Dendritic cell treated with granulocyte-macrophage colony-stimulating factor and Interleukin-4, amounts not matched to agents 40 ng/mL and 50 ng/mL, for 4 days (primary cell): ENCODE measurements at regions not wholly inside any gene's neighbourhood (a gene's known extent, or its start where the extent isn't known, plus 50 kb on each side); places are given as distances from the start of the nearest gene placed in this dataset.

ENCODE experiments used
- H3K27ac Mint-ChIP-seq: one replicate; pipeline ENCODE4 v1.8.0; 2022; ENCODE audit warnings: mild to moderate bottlenecking, mixed read lengths
- H3K27me3 Mint-ChIP-seq: one replicate; pipeline ENCODE4 v1.8.0; 2022; ENCODE audit warnings: mild to moderate bottlenecking, mixed read lengths
- H3K36me3 Mint-ChIP-seq: one replicate; pipeline ENCODE4 v1.8.0; 2022; ENCODE audit warnings: low read depth, mixed read lengths
- H3K4me1 Mint-ChIP-seq: one replicate; pipeline ENCODE4 v1.8.0; 2022; ENCODE audit warnings: low read depth, mixed read lengths
- H3K4me3 Mint-ChIP-seq: one replicate; pipeline ENCODE4 v1.8.0; 2022; ENCODE audit warnings: mild to moderate bottlenecking, moderate library complexity, mixed read lengths
- H3K9me3 Mint-ChIP-seq: one replicate; pipeline ENCODE4 v1.8.0; 2022; ENCODE audit warnings: mixed read lengths
- intact Hi-C: fragments of 100-400 bp; cut with micrococcal nuclease; formaldehyde crosslinking; loops from one replicate; pipeline ENCODE4 v1.15.0; 2022

DNA sequence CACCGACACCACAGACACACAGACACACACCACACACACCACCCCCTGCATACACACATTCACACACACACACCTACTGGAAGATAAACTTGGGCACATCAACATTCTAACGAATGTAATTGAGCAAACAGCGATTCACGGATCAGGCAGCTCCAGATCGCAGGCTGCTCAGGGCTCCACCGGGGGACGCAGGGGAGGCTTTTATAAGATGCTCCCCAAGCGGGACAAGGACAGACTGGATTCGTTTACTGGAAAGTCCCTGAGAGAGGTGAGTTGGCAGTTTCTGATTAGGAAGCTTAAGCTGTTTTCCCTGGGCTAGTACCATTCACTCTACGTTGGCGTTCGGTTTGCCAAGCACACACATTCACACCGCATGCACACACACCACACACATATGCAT is 281.3 kb downstream of the IRF8 start:
- no peak overlapping the region for H3K4me3 Mint-ChIP-seq
- H3K9me3 Mint-ChIP-seq, result no peaks in the 10 kb centered on the region
- H3K27me3 Mint-ChIP-seq, result peaks cover 2% of the 10 kb centered on the region
- H3K36me3 Mint-ChIP-seq, result no peaks in the 10 kb centered on the region
- no peak overlapping the region for H3K27ac Mint-ChIP-seq
- intact Hi-C loops, result no loop called here
- H3K4me1 Mint-ChIP-seq, result no peaks in the 10 kb centered on the region

GRCh38 chr16:86180780-86181179 is 281.8 kb downstream of the IRF8 start:
- H3K27ac Mint-ChIP-seq, result no peak overlapping the region
- intact Hi-C loops, result no loop called here
- no peaks in the 10 kb centered on the region for H3K36me3 Mint-ChIP-seq
- peaks cover 3% of the 10 kb centered on the region for H3K27me3 Mint-ChIP-seq
- no peak overlapping the region for H3K4me3 Mint-ChIP-seq
- H3K9me3 Mint-ChIP-seq, result no peaks in the 10 kb centered on the region
- H3K4me1 Mint-ChIP-seq, result no peaks in the 10 kb centered on the region

DNA sequence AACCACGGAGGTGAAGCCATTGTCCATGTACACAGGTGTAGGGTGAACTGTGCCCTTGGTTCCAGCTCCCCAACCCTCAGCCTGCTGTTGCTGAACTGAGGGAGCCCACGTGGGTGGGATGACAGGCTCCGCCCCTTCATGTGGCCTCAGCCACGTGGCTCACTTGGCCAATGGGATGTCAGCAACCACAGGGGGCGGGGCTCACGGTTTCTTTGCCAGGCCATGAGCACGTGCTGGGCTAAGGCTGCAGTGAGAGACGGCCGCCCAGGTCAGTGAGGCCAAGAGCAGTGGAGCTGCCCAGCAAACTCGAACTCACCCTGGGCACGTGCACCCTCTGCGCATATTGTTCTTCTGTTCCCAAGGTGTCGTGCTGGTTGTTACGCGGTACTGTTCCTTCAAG is 282.6 kb downstream of the IRF8 start:
- intact Hi-C loops, result no loop called here
- Mint-ChIP-seq H3K9me3 (no peaks in the 10 kb centered on the region), H3K27me3 (peaks cover 5% of the 10 kb centered on the region), H3K4me3 (no peak overlapping the region), H3K27ac (no peak overlapping the region), H3K4me1 (no peaks in the 10 kb centered on the region), H3K36me3 (no peaks in the 10 kb centered on the region)

GRCh38 chr16:86184185-86184584 is 285.2 kb downstream of the IRF8 start:
- no peak overlapping the region for H3K27ac Mint-ChIP-seq
- no peaks in the 10 kb centered on the region for H3K4me1 Mint-ChIP-seq
- no peaks in the 10 kb centered on the region for H3K36me3 Mint-ChIP-seq
- H3K9me3 Mint-ChIP-seq, result no peaks in the 10 kb centered on the region
- H3K4me3 Mint-ChIP-seq, result no peak overlapping the region
- intact Hi-C loops, result no loop called here
- H3K27me3 Mint-ChIP-seq, result peaks cover 6% of the 10 kb centered on the region

DNA sequence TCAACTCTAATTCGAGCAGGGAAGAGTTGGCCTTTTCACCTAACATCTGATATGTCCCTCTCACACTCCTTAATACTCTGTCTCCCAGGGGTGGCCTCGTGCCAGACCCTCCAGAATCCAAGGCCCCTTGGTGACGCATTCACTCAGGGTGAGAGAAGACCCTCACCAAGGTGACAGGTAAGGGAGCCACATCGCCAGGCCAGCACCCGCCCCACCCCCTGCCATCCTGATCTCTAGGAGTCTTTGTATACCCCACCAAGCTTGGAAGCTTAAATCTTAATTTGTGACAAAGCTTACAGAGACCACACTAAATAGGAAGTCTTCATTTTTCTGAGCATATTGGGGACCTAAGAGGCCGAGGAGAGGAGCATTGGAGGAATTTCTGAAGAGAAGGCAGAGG is 286.1 kb downstream of the IRF8 start:
- Mint-ChIP-seq H3K4me1 (no peaks in the 10 kb centered on the region), H3K27ac (no peak overlapping the region), H3K9me3 (no peaks in the 10 kb centered on the region), H3K4me3 (no peak overlapping the region), H3K36me3 (no peaks in the 10 kb centered on the region), H3K27me3 (peaks cover 7% of the 10 kb centered on the region)
- intact Hi-C loops, result no loop called here

- Mint-ChIP-seq H3K27ac (no peak overlapping the region), H3K36me3 (no peaks in the 10 kb centered on the region), H3K27me3 (peaks cover 16% of the 10 kb centered on the region), H3K4me3 (no peak overlapping the region), H3K4me1 (no peaks in the 10 kb centered on the region), H3K9me3 (no peaks in the 10 kb centered on the region)
- intact Hi-C loops, result no loop called here
Measured at GRCh38 chr16:86186313-86186712, 287.4 kb downstream of the IRF8 start.

- Mint-ChIP-seq H3K27ac (no peak overlapping the region), H3K36me3 (no peaks in the 10 kb centered on the region), H3K4me1 (no peaks in the 10 kb centered on the region), H3K4me3 (no peak overlapping the region), H3K27me3 (peaks cover 42% of the 10 kb centered on the region), H3K9me3 (no peaks in the 10 kb centered on the region)
- intact Hi-C loops, result no loop called here
Measured at GRCh38 chr16:86189934-86190333, 291.0 kb downstream of the IRF8 start.

- Mint-ChIP-seq H3K4me3 (no peak overlapping the region), H3K9me3 (no peaks in the 10 kb centered on the region), H3K27ac (no peak overlapping the region), H3K36me3 (no peaks in the 10 kb centered on the region), H3K4me1 (no peaks in the 10 kb centered on the region), H3K27me3 (peaks cover 50% of the 10 kb centered on the region)
- intact Hi-C loops, result no loop called here
Measured at GRCh38 chr16:86191663-86192062, 292.7 kb downstream of the IRF8 start.

DNA sequence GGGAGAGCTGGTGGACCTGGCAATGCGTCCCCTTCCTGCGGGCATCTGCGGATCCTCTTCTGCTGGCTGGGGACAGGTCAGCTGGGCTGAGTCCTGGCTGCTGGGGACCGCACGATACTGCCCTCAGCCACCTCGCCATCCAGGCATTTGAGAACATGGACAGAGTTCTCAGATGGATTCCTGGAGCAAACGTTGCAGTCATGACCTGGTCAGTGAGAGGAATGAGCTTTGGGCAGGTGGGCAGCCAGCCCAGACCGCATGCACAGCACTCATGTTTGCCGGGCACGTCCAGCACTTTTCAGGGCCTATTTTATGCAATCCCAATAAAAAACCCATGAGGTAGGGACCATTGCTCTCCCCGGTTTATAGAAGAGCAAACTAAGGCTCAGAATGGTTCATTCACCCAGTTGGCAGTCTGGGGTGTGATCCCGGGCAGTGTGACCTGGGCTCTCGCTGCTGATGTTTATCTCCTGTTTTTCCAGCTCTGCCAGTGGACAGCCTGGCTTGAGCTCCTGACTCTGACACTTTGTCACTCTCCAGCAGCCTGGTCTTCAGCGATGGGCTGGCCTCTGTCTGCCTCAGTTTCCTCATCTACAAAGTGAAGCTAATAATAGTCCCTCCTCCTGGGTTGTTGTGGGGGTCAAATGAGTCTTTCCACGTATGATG is 294.7 kb downstream of the IRF8 start:
- H3K27me3 Mint-ChIP-seq, result peaks cover 68% of the 10 kb centered on the region
- no peaks in the 10 kb centered on the region for H3K9me3 Mint-ChIP-seq
- no peaks in the 10 kb centered on the region for H3K4me1 Mint-ChIP-seq

GRCh38 chr16:86195863-86196630 is 297.1 kb downstream of the IRF8 start:
- H3K36me3 Mint-ChIP-seq, result no peaks in the 10 kb centered on the region
- H3K9me3 Mint-ChIP-seq, result no peaks in the 10 kb centered on the region
- intact Hi-C loops, result no loop called here
- H3K27ac Mint-ChIP-seq, result no peak overlapping the region
- H3K4me1 Mint-ChIP-seq, result no peaks in the 10 kb centered on the region
- H3K27me3 Mint-ChIP-seq, result peaks cover 80% of the 10 kb centered on the region
- H3K4me3 Mint-ChIP-seq, result no peak overlapping the region

More for the DNA sequence above, 294.7 kb downstream of the IRF8 start:
- intact Hi-C loops, result no loop called here
- H3K4me3 Mint-ChIP-seq, result no peak overlapping the region
- no peaks in the 10 kb centered on the region for H3K36me3 Mint-ChIP-seq
- H3K27ac Mint-ChIP-seq, result no peak overlapping the region

- peaks cover 79% of the 10 kb centered on the region for H3K27me3 Mint-ChIP-seq
- no peak overlapping the region for H3K27ac Mint-ChIP-seq
- H3K36me3 Mint-ChIP-seq, result no peaks in the 10 kb centered on the region
- no peak overlapping the region for H3K4me3 Mint-ChIP-seq
- intact Hi-C loops, result no loop called here
- H3K9me3 Mint-ChIP-seq, result no peaks in the 10 kb centered on the region
- no peaks in the 10 kb centered on the region for H3K4me1 Mint-ChIP-seq
Measured at GRCh38 chr16:86196687-86197391, 297.9 kb downstream of the IRF8 start.

DNA sequence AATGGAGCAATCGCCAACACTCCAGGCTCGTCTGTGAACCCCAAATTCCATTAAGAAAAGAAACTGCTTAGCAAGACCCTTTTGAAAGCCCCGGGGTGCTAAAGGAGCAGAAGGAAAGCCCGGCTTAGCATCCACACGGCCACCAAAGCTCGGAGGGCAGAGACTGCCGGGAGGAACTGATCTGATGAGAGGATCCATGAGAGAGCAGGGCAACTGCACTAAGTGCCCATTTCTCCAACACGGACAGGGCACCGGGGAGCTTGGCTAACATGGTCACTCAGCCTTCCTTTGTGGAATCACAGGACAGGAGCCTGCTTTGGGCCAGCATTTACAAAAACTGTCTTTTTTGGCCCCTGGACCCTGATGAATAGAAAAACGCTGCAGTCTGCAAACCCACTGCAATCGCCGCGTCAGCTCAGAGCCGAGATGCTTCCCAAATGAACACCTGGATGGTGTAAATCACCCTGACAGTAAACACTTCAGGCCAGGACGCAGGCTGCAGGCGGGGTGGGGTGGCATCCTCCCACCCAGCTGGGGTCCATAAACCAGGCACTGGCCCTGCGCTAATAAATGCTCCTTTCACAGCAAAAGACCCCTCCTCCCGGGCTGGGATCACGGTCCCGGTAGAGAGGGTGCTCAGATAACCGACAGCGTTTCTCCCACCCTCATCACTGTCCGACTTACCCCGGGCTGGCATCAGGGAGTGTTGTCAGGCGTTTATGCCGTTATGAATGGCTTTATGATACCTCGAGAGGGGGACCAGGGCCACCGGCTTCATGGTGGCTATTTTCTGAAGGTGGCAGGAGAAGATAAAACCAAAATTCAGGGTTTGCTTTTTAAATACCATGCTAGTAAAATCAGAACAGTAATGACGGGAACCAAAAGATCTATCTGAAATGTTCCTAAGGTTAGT is 299.5 kb downstream of the IRF8 start:
- H3K4me3 Mint-ChIP-seq, result no peak overlapping the region
- intact Hi-C loops, result no loop called here
- peaks cover 73% of the 10 kb centered on the region for H3K27me3 Mint-ChIP-seq
- no peaks in the 10 kb centered on the region for H3K36me3 Mint-ChIP-seq
- no peaks in the 10 kb centered on the region for H3K4me1 Mint-ChIP-seq
- H3K27ac Mint-ChIP-seq, result no peak overlapping the region
- H3K9me3 Mint-ChIP-seq, result no peaks in the 10 kb centered on the region

- no peaks in the 10 kb centered on the region for H3K4me1 Mint-ChIP-seq
- H3K9me3 Mint-ChIP-seq, result no peaks in the 10 kb centered on the region
- intact Hi-C loops, result no loop called here
- H3K27ac Mint-ChIP-seq, result no peak overlapping the region
- H3K4me3 Mint-ChIP-seq, result no peak overlapping the region
- peaks cover 70% of the 10 kb centered on the region for H3K27me3 Mint-ChIP-seq
- H3K36me3 Mint-ChIP-seq, result no peaks in the 10 kb centered on the region
Measured at GRCh38 chr16:86199182-86199581, 300.2 kb downstream of the IRF8 start.
